Chondrocyte (in vitro differentiated cells): ENCODE measurements at regions not wholly inside any gene's neighbourhood (a gene's known extent, or its start where the extent isn't known, plus 50 kb on each side); places are given as distances from the start of the nearest gene placed in this dataset.

ENCODE experiments used
- DNase-seq: peaks from one replicate; pipeline ENCODE4 v3.0.0; 2021; ENCODE audit warnings: mixed read lengths, low spot score
- H3K27ac Mint-ChIP-seq: one replicate; pipeline ENCODE4 v1.8.0; 2021; ENCODE audit warnings: mild to moderate bottlenecking, moderate library complexity, mixed read lengths; ENCODE audit not compliant: unreplicated experiment
- H3K27me3 Mint-ChIP-seq: 2 replicates; pipeline ENCODE4 v1.8.0; 2021; ENCODE audit warnings: low read depth, mixed read lengths
- H3K36me3 Mint-ChIP-seq: 2 replicates; pipeline ENCODE4 v1.8.0; 2021; ENCODE audit warnings: low read depth, mixed read lengths
- H3K4me1 Mint-ChIP-seq: 2 replicates; pipeline ENCODE4 v1.8.0; 2021; ENCODE audit warnings: low read depth, mild to moderate bottlenecking, mixed read lengths
- H3K4me3 Mint-ChIP-seq: one replicate; pipeline ENCODE4 v1.8.0; 2021; ENCODE audit warnings: mild to moderate bottlenecking, moderate library complexity, mixed read lengths; ENCODE audit not compliant: unreplicated experiment
- H3K9me3 Mint-ChIP-seq: 2 replicates; pipeline ENCODE4 v1.8.0; 2021; ENCODE audit warnings: low read depth, mixed read lengths
- TF ChIP-seq, protein P1 (sequence below): fragments of 200-600 bp; sonication (generic); IDR thresholded peaks from 2 replicates; pipeline ENCODE4 v1.5.0; 2021; ENCODE audit warnings: antibody characterized with exemption, mild to moderate bottlenecking, moderate library complexity

DNA sequence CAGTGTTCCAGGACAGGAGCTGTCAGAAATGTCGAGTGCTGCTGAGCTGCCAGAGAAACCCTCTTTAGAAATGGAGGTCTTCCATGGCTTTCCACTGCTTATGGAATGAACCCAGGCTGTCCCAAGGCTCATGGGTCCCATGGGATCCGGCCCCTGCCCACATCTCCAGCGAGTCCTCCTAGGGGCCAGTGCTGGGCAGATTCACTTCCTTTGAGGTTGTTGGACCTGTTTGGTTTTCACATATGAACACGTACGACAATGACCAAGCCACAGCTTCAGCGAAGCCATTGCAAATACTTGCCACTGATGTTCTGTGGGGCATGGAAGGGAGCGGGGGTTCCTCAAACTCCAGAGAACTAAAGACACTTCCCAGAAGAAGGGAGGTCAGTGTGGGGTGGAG lies 483.3 kb downstream of the TBC1D22A start:
- H3K36me3 Mint-ChIP-seq, result no peaks in the 10 kb centered on the region
- peaks cover 2% of the 10 kb centered on the region for H3K9me3 Mint-ChIP-seq
- H3K27me3 Mint-ChIP-seq, result peaks cover 40% of the 10 kb centered on the region
- no peak overlapping the region for H3K27ac Mint-ChIP-seq
- no peak for DNase-seq
- no peak overlapping the region for H3K4me3 Mint-ChIP-seq
- TF ChIP-seq, protein P1, sequence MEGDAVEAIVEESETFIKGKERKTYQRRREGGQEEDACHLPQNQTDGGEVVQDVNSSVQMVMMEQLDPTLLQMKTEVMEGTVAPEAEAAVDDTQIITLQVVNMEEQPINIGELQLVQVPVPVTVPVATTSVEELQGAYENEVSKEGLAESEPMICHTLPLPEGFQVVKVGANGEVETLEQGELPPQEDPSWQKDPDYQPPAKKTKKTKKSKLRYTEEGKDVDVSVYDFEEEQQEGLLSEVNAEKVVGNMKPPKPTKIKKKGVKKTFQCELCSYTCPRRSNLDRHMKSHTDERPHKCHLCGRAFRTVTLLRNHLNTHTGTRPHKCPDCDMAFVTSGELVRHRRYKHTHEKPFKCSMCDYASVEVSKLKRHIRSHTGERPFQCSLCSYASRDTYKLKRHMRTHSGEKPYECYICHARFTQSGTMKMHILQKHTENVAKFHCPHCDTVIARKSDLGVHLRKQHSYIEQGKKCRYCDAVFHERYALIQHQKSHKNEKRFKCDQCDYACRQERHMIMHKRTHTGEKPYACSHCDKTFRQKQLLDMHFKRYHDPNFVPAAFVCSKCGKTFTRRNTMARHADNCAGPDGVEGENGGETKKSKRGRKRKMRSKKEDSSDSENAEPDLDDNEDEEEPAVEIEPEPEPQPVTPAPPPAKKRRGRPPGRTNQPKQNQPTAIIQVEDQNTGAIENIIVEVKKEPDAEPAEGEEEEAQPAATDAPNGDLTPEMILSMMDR, result no peak
- no peaks in the 10 kb centered on the region for H3K4me1 Mint-ChIP-seq

DNA sequence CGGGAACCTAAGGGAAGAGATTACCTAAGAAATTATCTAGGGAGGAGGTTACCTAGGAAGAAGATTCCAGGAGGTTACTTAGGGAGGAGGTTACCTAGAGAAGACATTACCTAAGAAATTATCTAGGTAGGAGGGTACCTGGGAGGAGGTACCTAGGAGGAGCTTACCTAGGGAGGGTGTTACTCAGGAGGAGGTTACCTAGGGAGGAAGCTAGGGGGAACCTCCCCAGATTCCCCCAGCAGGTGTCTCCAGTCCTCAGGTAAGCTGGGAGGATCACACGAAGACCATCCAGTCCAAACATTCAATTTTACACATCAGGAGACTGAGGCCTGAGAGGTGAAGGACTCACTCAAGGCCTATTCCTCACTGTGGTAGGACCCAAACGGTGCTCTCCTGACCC lies 482.8 kb downstream of the TBC1D22A start:
- H3K27me3 Mint-ChIP-seq, result peaks cover 43% of the 10 kb centered on the region
- H3K4me1 Mint-ChIP-seq, result no peaks in the 10 kb centered on the region
- no peak overlapping the region for H3K27ac Mint-ChIP-seq
- TF ChIP-seq, protein P1, result no peak
- H3K4me3 Mint-ChIP-seq, result no peak overlapping the region
- DNase-seq, result no peak
- H3K9me3 Mint-ChIP-seq, result peaks cover 2% of the 10 kb centered on the region
- no peaks in the 10 kb centered on the region for H3K36me3 Mint-ChIP-seq

DNA sequence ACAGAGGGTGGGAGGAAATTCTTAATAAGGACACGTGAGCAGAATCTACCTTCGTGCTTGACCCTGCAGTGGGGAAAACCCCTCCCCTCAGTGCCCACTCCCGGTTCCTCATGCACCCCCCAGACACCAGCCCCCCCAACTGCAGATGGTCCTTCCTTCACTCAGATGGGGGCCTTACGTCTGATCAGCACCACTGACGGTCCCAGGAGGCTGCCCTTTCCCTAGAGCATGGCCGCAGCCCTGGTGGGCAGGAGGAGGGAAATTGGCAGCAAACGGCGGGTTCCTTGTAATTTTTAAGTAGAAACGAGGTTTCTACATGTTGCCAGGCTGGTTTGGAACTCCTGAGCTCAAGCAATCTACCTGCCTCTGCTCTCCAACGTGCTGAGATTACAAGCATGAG lies 477.7 kb downstream of the TBC1D22A start:
- H3K27ac Mint-ChIP-seq, result no peak overlapping the region
- TF ChIP-seq, protein P1, result no peak
- peaks cover 2% of the 10 kb centered on the region for H3K9me3 Mint-ChIP-seq
- no peak for DNase-seq
- no peaks in the 10 kb centered on the region for H3K36me3 Mint-ChIP-seq
- H3K4me1 Mint-ChIP-seq, result no peaks in the 10 kb centered on the region
- peaks cover 32% of the 10 kb centered on the region for H3K27me3 Mint-ChIP-seq
- no peak overlapping the region for H3K4me3 Mint-ChIP-seq

DNA sequence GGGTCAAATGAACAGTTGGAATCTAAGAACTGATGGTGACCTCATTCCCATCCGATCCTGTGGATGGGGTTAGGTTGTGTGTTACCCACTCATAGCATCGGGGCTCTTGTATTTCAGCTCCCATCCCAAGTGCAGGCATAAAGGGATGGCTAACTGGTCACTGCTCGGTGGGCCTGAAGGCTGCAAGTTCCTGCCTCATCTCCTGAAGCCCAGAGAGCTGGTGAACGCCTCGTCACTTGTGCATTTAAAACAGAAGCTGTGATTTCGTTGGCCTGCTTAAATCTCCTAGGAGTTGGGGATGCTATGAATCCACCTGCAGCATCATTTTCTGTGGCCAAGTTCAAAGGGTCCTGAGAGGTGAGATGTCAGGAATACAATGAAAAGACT lies 477.0 kb downstream of the TBC1D22A start:
- peaks cover 2% of the 10 kb centered on the region for H3K9me3 Mint-ChIP-seq
- TF ChIP-seq, protein P1, result no peak
- H3K4me1 Mint-ChIP-seq, result no peaks in the 10 kb centered on the region
- H3K4me3 Mint-ChIP-seq, result no peak overlapping the region
- H3K27me3 Mint-ChIP-seq, result peaks cover 26% of the 10 kb centered on the region
- DNase-seq, result no peak
- no peaks in the 10 kb centered on the region for H3K36me3 Mint-ChIP-seq
- H3K27ac Mint-ChIP-seq, result no peak overlapping the region

DNA sequence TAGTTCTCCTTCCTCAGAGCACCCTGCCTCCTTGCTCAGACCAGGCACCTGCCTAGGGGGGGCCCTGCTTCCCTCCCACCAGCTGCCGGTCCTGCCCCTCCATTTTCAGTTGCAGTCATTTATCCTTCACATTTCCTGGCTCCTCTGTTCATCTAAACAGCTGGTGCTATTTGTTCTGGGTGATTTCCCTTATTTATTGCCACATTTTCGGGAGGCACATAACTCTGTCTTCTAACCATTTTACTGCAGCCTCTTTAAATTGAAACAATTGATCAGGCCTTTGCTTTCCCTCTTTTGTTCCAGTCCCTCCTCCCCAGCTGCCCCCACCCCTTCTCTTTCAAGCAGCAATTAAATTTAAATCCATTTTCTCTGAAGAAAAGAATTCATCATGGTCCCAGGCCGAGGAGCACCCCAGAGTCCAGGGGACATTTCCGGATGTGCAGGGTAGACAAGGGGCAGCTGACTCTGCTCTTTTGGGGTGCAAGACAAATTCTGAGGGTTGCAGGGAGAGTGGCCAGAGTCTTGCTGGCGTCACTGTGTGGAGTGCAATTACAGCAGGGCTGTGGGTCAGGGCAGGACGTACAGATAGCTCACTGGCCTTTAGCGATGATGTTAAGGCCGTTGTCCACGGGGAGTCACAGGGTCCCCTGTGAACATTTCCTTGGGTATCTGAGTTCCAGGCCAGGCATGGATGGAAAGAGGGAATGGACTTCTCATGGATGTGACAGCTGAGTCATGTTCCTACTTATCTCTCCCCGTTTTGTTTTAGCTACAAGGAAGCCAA lies 476.4 kb downstream of the TBC1D22A start:
- DNase-seq, result no peak
- H3K27me3 Mint-ChIP-seq, result peaks cover 26% of the 10 kb centered on the region
- no peaks in the 10 kb centered on the region for H3K4me1 Mint-ChIP-seq
- peaks cover under 1% of the 10 kb centered on the region for H3K9me3 Mint-ChIP-seq
- TF ChIP-seq, protein P1, result no peak
- H3K36me3 Mint-ChIP-seq, result no peaks in the 10 kb centered on the region
- H3K4me3 Mint-ChIP-seq, result no peak overlapping the region
- H3K27ac Mint-ChIP-seq, result no peak overlapping the region
